Ishikawa (cell line): ENCODE measurements at regions not wholly inside any gene's neighbourhood (a gene's known extent, or its start where the extent isn't known, plus 50 kb on each side); places are given as distances from the start of the nearest gene placed in this dataset.

Source experiments
- CEBPB ChIP-seq: IDR thresholded peaks from 2 replicates; pipeline ENCODE4 v1.6.1; 2012
- CREB1 ChIP-seq: IDR thresholded peaks from 2 replicates; pipeline ENCODE4 v1.6.1; 2012; ENCODE audit warnings: low read depth
- EGR1 ChIP-seq: IDR thresholded peaks from 2 replicates; pipeline ENCODE4 v1.6.1; 2012
- EP300 ChIP-seq: IDR thresholded peaks from 2 replicates; pipeline ENCODE4 v1.6.1; 2012; ENCODE audit warnings: borderline replicate concordance
- FOXM1 ChIP-seq: IDR thresholded peaks from 2 replicates; pipeline ENCODE4 v1.6.1; 2012; ENCODE audit warnings: low read depth, borderline replicate concordance
- NFIC ChIP-seq: IDR thresholded peaks from 2 replicates; pipeline ENCODE4 v1.6.1; 2012
- RAD21 ChIP-seq: IDR thresholded peaks from 2 replicates; pipeline ENCODE4 v1.6.1; 2012; ENCODE audit warnings: low read depth
- TAF1 ChIP-seq: IDR thresholded peaks from 2 replicates; pipeline ENCODE4 v1.6.1; 2012; ENCODE audit warnings: low read depth, mild to moderate bottlenecking
- TCF12 ChIP-seq: IDR thresholded peaks from 2 replicates; pipeline ENCODE4 v1.6.1; 2012; ENCODE audit warnings: low read depth
- TEAD4 ChIP-seq: IDR thresholded peaks from 2 replicates; pipeline ENCODE4 v1.6.1; 2012
- USF1 ChIP-seq: IDR thresholded peaks from 2 replicates; pipeline ENCODE4 v1.6.1; 2012
- YY1 ChIP-seq: IDR thresholded peaks from 2 replicates; pipeline ENCODE4 v1.6.1; 2012; ENCODE audit warnings: low read depth
- ZBTB7A ChIP-seq: IDR thresholded peaks from 2 replicates; pipeline ENCODE4 v1.6.1; 2012; ENCODE audit warnings: low read depth
- TF ChIP-seq, protein P1 (sequence below): IDR thresholded peaks from 2 replicates; pipeline ENCODE4 v1.6.1; 2012; ENCODE audit warnings: low read depth, mild to moderate bottlenecking
- TF ChIP-seq, protein P2 (sequence below): IDR thresholded peaks from 2 replicates; pipeline ENCODE4 v1.6.1; 2012

DNA sequence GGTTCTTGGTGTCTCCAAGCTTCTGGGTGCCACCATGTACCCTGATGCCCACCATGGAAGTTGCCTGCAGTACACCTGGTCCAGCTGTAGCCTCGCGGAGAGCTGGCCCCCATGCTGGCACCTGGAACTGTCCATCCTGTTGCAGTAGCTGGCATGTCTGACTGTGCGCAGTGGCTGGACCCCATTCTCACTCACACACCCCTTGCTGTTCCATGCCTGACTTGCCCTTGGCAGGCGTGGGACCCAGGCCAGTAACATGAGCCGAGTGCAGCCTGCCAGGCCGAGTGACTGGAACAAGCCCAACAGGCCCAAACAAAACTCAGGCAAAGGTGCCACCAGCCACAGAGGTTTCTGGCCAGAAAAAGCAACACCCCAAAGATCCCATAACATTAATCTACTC is 73.8 kb downstream of the NEURL3 start:
- peak; percentile 68; the same call in 1 of the 2 replicates for TF ChIP-seq EP300
- peak; percentile 41 for TF ChIP-seq USF1
- TF ChIP-seq TAF1, result no peak
- no peak for TF ChIP-seq FOXM1
- TF ChIP-seq EGR1, result no peak
- peak; percentile 26; the same call in 1 of the 2 replicates for TF ChIP-seq TEAD4
- TF ChIP-seq YY1, result peak; percentile 12; the same call in 1 of the 2 replicates
- peak; percentile 76 for TF ChIP-seq NFIC
- TF ChIP-seq ZBTB7A, result no peak
- TF ChIP-seq, protein P1, sequence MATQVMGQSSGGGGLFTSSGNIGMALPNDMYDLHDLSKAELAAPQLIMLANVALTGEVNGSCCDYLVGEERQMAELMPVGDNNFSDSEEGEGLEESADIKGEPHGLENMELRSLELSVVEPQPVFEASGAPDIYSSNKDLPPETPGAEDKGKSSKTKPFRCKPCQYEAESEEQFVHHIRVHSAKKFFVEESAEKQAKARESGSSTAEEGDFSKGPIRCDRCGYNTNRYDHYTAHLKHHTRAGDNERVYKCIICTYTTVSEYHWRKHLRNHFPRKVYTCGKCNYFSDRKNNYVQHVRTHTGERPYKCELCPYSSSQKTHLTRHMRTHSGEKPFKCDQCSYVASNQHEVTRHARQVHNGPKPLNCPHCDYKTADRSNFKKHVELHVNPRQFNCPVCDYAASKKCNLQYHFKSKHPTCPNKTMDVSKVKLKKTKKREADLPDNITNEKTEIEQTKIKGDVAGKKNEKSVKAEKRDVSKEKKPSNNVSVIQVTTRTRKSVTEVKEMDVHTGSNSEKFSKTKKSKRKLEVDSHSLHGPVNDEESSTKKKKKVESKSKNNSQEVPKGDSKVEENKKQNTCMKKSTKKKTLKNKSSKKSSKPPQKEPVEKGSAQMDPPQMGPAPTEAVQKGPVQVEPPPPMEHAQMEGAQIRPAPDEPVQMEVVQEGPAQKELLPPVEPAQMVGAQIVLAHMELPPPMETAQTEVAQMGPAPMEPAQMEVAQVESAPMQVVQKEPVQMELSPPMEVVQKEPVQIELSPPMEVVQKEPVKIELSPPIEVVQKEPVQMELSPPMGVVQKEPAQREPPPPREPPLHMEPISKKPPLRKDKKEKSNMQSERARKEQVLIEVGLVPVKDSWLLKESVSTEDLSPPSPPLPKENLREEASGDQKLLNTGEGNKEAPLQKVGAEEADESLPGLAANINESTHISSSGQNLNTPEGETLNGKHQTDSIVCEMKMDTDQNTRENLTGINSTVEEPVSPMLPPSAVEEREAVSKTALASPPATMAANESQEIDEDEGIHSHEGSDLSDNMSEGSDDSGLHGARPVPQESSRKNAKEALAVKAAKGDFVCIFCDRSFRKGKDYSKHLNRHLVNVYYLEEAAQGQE, result peak; percentile 56
- TF ChIP-seq TCF12, result peak; percentile 41; the same call in 1 of the 2 replicates
- TF ChIP-seq RAD21, result peak; percentile 15; the same call in 1 of the 2 replicates
- TF ChIP-seq, protein P2, sequence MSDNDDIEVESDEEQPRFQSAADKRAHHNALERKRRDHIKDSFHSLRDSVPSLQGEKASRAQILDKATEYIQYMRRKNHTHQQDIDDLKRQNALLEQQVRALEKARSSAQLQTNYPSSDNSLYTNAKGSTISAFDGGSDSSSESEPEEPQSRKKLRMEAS, result peak; percentile 56
- no peak for TF ChIP-seq CEBPB

DNA sequence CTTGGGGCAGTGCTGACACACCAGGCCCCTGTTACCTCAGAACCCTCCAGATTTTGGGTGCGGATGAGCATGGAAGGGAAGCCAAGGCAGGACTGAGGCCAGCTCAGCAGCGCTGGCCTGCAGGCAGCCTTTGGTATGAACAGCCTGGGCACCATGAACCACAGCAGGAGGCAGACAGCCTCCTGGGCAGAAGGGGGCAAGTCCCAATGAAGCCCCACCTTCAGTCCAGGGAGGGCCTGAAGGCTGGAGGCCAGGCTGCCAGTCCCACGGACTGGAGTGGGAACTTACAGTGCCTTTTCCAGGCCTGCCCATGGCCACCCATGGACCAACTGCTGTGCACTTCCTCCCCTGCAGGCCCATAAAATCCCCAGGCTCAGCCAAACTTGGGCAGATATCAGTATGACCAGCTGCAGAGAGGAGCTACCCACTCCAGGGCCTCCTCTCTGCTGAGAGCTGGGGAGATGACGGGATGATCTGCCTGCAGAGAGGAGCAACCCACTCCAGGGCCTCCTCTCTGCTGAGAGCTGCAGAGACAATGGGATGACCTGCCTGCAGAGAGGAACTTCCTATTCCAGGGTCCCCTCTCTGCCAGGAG is 74.7 kb downstream of the NEURL3 start:
- TF ChIP-seq TAF1, result no peak
- TF ChIP-seq, protein P2, result no peak
- TF ChIP-seq USF1, result peak; percentile 21; the same call in 1 of the 2 replicates

DNA sequence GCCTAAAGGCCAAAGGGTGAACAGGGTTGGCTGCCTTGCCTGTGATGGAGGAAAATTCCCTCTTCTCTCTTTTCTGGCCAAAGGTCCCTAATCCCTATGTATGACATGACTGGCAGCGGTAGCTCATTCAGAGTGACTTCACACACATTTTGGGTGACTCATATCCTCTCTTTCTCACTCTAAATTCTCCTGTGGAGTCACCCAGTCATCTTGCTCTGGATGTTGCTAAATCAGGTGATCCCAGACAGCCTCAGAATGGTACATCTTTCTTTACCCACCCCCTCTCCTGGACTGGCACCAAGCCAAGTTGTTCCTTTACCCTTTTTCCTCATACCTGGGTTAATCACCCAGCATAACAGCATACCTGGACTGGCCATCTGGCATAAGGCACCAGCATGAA is 77.2 kb downstream of the NEURL3 start:
- TF ChIP-seq CEBPB (peak; percentile 57), ZBTB7A (no peak), RAD21 (peak; percentile 20; the same call in 1 of the 2 replicates), EGR1 (no peak), TCF12 (peak; percentile 94), YY1 (no peak), FOXM1 (peak; percentile 86), NFIC (peak; percentile 98), CREB1 (0 out of 2 replicates have a peak, but pooled peaks have one; percentile 19), TEAD4 (peak; percentile 86), EP300 (peak; percentile 92), USF1 (peak; percentile 59), TAF1 (no peak)
- TF ChIP-seq, protein P2, result peak; percentile 34
- TF ChIP-seq, protein P1, result no peak

DNA sequence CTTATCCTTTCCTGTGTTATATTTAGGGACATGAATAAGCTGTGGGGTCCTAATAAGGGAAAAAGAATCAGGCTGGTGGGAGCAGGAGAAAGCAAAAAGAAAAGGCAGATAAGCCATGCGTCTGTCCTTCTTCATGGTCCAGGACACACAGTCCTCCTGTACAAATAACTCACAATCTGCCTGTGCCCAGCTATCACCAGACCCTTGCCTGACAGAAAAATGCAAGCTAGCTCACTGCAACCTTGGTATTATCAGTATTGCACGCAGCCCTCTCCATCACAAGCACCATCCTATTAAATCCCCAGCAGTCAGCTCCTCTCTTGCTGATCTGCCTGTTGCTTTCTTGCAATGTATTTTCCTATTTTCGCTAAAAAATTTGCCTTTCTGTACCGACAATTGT is 78.0 kb downstream of the NEURL3 start:
- TF ChIP-seq YY1 (no peak), EP300 (no peak), USF1 (no peak), NFIC (no peak)

- TF ChIP-seq RAD21 (no peak), USF1 (no peak), NFIC (no peak), EP300 (no peak), TCF12 (no peak), TEAD4 (no peak), ZBTB7A (no peak), TAF1 (no peak), EGR1 (no peak), CREB1 (no peak)
- TF ChIP-seq, protein P2, result no peak
These were observed 81.3 kb downstream of the NEURL3 start for GRCh38 chr2:96423828-96424227.
